Effector CD4-positive, alpha-beta T cell (primary cell): ENCODE measurements at regions not wholly inside any gene's neighbourhood (a gene's known extent, or its start where the extent isn't known, plus 50 kb on each side); places are given as distances from the start of the nearest gene placed in this dataset.

Experiments
- DNase-seq: peaks from one replicate; pipeline ENCODE4 v3.0.0-alpha.2; 2020

DNA sequence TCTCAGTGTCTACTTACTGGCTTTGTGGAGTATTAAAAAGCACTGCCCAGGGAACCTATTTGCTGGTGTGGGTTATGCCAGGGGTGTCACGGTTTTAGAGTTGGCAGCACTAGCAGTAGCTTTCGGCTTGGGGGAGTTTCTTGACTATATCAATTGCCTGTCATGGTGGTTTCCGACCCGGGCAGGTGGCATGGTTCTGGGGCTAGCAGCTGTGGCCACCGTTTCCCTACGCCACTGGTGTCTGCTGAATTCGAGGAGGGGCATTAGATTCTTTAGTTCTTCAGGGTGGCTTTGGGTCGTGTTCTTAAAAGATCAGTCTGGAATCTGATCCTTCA is 55.6 kb upstream of the FOXC1 start:
- no peak for DNase-seq

DNA sequence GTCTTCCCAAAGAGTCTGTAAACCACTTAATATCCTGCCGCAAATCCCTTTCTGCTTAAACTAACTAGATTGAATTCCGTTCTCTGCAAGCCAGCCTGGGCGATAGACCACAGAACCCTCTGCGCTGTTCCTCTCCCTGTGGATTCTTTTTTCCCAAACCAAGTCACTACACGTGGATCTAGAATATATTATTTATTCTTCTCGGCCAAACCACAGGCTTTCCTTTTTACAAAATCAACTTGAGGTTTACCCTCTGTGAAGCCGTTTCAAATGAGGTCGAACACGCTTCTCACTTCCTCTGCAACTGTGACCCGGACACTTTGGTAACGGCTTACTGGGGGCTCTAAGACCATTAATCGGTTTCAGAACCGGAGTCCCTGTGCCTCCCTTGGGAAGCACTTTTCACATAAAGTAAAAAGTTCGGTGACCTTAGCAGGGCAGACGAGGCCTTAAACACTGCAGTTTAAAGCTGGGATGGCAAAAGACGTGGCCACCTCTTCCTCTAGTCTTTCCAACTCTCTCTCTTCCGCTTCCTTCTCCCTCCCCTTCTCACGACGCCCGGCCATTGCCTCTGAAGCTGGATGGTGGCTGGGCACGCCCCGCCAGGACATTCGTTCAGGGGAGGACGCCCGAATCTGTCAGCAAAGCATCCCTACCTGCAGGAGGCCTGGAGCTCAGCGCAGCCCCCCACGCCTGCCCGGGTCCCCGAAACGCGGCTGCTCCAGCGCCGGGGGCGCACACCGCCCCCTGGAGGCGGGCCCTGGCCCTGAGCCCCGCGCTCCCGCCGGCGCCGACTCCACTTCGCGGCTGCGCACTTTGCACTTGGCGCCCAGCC is 55.0 kb upstream of the FOXC1 start:
- peak; percentile 53 for DNase-seq

DNA sequence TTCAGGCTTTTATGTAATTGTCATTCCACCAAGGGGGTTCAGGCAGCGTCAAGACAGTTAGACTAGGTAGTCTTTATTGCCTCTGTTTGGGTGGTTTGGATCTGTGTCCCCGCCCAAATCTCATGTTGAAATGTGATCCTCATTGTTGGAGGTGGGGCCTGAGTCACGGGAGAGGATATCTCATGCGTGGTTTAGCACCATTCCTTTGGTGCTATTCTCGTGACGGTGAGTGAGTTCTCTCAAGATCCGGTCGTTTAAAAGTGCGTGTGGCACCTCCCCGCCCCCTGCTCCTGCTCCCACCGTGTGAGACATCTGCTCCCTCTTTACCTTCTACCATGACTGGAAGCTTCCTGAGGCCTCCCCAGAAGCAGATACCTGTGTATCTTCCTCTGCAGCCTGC is 51.3 kb upstream of the FOXC1 start:
- no peak for DNase-seq
